GM18951 (cell line): ENCODE measurements at regions not wholly inside any gene's neighbourhood (a gene's known extent, or its start where the extent isn't known, plus 50 kb on each side); places are given as distances from the start of the nearest gene placed in this dataset.

Experiments
- POLR2A ChIP-seq: IDR thresholded peaks from 4 replicates; pipeline ENCODE4 v1.6.1; 2011; ENCODE audit warnings: mild to moderate bottlenecking; ENCODE audit not compliant: insufficient read length, insufficient read depth; ENCODE audit errors: extremely low read depth
- in situ Hi-C: fragments of 300-500 bp; cut with MboI; formaldehyde crosslinking; loops from one replicate; pipeline ENCODE4 v1.12.0; 2022; ENCODE audit warnings: low sequenced_read_pairs, mixed read lengths, inconsistent platforms; ENCODE audit not compliant: unreplicated experiment

DNA sequence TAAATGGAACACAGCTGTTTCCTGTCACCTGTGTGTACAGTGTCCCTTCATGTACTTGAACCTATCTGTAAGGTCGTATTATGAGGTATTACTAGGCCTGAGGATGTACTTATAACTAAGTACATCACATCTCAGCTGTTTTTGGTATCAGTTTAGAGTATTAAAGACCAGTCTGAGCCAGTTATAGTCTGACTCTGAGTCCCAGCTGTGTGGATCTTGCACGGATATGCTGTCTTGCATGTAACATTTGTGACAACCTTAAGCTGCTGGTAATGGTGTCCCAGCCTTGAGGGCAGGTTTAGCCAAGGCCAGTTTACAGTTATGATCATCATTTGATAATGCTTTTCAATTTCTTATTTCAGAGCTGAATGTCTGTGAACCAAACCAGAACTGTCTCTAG lies 496.3 kb downstream of the SLC4A3 start:
- in situ Hi-C loops: no loop called here
- TF ChIP-seq POLR2A: no peak

DNA sequence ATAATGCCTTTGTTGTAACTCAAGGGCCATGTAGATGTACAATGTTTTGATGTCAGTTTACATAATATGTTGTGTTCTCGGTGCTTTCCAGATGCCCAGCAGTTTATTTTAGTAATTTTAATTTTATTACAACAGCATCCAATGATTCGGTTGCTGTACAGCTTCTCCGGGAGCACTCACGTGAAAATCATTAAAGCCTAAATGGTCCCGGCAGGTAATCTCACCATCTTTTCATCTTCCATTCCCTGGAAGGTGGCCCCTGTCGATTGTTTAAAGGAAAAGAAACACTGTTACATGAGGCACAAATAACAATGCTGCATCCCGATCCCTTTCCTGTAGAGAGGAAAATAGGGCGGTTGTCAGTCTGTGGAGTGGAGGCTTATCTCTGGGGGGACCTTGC lies 498.1 kb downstream of the SLC4A3 start:
- in situ Hi-C loops: no loop called here
- TF ChIP-seq POLR2A: no peak

DNA sequence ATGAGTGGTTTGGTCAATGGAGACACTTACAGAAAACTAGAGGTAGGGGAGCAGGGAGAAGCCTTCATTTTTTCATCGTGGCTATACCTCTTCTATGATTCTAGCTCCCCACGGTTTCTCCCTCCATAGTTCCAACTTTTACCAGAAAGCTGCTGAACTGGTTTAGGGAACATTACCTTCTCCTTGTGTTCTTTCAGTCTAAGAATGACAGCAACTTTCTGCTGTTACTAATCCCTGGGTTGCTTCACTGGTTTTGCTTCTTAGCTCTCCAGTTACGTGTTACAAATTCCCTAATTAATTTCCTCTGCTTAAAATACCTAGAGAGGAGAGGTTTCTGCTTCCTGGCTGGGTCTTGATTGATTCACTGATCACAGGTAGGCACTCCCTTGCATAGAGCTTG lies 499.9 kb downstream of the SLC4A3 start:
- in situ Hi-C loops: no loop called here
- TF ChIP-seq POLR2A: no peak

DNA sequence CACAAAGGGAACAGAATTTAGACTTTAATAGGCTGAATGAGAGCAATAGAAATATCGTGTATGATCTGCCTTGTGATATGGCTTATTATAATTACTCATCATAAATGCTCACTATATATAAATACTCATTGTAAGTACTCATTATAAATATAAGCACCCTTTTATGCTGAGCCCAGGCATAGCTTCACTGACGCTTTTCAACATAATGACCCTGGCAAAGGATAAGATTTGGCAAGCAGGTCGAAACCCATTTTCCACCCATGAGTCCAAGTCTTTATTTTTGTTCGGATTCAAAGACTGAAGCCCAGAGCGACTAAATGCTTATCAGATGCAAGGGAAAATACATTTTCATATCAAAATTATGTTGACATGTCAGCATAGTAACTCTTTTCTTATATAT lies 500.4 kb downstream of the SLC4A3 start:
- no peak for TF ChIP-seq POLR2A
- in situ Hi-C loops: no loop called here

DNA sequence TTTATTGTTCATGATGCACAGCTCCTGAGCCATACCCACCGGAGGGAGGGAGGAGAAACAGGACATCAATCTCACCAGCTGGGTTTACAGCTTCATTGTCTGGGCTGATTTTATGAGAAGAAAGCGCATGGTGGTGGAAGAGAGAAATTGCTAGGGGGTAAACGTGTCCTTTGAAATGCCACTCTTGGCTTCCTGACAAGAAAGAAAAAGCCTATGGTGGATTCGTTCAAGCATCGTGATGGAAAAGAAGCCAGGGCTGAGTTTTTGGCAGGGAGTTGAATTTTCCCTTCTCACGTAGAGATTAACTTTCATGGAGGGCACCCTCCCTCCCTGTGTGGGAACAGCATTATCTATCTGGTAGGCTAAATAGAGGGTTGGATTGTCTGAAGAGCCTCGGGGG lies 502.0 kb downstream of the SLC4A3 start:
- in situ Hi-C loops: no loop called here
- no peak for TF ChIP-seq POLR2A

DNA sequence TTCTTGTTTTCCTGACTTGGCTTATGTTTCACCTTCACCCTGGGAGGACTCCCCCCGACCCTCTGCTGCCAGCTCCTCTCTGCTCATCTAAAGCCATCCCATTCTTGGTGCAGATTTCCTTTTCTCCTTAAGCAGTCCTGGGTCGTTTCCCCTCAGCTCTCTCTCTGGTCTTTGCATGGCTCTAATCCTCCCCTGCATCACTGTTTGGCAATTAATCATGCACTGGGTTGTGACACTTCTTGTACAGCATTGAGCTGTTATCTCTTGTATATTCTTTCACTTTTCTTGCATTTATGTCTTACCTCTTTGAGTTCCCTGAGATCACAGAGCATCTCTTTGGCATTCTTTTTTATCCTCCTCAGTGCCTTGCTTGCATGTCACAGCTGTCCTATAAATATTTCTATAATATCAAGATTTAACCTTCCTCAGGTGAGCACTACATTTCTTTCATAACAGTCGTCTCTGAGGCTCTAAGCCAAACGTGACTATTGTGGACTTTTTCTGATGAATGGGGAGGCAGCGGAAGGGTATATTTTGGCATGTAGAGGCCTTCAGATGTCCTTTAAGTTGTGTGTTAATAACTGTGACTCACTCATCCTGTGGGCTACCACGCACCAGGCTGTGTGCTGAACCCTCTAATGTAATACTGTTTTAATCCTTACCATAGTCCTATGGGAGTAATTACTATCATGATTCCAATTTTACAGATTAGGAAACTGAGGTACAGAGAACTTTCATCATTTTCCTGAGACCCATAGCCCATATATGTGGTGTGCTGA lies 507.5 kb downstream of the SLC4A3 start:
- TF ChIP-seq POLR2A: no peak
- in situ Hi-C loops: no loop called here

DNA sequence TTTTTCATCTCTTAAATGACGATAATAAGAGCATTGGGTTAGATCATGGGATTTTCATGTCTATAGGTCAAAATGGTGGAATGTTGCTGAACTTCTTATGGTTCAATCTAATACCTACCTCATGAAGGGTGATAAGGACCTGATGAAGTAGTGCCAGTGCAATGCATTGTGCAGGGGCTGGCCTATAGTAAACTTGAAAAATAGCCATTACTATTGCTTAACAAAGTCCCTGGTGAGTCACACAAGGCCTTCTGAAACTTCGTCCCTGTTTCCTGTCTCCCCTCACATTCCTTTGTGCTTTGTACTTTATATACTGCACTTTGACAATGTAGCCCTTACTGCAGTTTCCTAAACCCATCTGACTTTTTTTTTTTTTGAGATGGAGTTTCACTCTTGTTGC lies 515.9 kb downstream of the SLC4A3 start:
- no peak for TF ChIP-seq POLR2A
- in situ Hi-C loops: no loop called here

DNA sequence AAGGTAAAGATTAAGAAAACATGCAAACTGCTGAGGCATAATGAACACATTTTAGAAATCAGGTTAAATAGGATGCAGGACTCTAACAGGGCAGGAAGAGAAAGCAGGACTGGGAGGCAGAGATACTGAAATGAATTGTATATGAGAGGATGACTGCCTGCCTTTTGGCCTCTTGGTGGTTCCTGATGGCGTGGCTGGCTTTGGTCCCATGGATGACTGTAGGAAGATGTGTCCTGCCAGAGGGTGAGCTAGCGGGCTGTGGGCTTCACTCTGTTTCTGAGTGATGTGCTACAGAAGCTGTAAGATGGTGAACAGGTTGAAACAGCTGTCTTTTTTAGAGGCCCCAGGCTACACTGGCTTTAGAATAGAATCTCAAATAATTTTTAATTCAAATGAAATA lies 517.0 kb downstream of the SLC4A3 start:
- no peak for TF ChIP-seq POLR2A
- in situ Hi-C loops: no loop called here

DNA sequence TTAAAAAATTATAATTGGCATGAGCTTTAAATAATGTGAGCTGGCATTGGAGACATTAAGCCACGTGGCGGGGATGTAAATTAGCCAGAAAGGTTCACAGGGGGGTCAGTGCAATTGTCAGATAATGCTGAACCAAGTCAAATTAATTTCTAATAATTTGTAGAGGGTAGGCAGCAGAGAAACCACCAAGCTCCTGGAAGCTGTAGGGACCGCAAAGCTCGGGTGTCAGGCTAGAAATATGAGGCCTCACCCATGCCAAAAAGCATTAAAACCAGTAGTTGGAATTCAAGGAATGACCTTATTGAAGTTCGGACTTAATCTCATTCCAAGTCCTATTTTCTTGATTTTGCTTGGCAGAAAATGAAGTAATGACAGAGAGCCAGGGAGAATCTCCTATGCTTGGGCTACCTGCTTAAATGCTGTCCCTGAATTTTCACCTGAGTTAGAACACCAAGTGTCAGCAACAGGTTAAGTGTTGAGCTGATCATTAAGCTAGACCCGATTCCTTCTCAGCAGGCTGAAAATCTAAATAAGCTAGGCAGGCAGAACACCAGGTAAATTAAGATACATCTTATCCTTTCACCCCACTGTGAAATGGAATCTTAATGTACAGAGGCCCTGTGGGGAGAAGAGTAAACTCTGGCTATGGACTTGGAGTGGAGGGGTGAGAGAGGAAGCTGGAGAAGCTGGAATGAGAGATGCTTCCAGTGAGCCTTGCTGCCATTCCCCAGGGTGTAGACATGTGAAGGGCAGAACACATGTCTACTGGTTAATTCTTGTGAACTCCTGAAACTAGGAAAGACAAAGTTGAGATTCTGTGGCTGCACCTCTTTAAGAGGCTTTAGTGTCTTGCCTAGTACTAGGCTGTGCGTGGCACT lies 520.0 kb downstream of the SLC4A3 start:
- in situ Hi-C loops: no loop called here
- no peak for TF ChIP-seq POLR2A

DNA sequence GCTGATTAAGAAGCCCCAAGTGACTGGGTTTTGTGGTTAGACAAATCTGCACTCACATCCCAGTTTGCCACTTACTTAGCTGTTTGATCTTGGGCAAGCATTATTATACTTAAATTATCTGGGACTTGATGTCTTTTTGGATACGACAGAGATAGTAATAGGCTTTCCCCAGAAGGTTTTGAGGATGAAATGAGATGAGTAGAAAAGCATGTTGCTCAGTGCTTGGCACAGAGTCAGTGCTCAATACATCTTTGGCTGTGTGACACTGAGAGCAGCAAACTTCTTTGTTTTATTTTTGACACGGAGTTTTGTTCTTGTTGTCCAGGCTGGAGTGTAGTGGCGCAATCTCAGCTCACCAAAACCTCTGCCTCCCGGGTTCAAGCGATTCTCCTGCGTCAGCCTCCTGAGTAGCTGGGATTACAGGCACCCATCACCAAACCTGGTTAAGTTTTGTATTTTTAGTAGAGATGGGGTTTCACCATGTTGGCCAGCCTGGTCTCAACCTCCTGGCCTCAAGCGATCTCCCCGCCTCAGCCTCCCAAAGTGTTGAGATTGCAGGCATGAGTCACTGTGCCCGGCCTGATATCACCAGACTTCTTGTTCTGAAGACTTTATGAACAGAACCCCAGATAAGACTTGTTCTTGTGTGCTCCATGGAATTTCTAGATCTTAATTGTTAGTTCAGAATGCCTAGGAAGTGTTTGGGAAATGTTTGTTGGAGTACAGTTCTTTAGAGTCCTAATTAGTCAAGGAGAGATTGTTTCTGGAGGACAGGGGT lies 521.2 kb downstream of the SLC4A3 start:
- no peak for TF ChIP-seq POLR2A
- in situ Hi-C loops: no loop called here

DNA sequence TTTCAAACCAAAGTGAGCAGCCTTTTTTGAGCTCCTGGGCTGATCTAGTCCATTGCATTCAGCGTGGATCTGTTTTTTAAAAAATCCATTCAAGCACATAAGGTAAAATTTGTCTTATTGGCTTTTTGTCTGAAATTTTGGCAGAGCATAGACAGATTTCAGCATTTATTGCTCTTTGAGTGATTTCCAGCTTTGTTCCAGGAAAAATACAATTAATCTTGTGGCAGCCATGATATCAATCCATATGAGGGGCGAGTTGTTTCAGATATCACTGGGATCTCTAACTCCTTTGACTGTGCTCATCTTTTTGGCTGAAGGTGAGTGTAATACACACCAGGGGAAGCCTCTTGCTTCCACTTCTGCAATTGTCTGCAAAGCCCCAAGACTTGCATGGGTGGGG lies 523.9 kb downstream of the SLC4A3 start:
- in situ Hi-C loops: no loop called here
- TF ChIP-seq POLR2A: no peak

DNA sequence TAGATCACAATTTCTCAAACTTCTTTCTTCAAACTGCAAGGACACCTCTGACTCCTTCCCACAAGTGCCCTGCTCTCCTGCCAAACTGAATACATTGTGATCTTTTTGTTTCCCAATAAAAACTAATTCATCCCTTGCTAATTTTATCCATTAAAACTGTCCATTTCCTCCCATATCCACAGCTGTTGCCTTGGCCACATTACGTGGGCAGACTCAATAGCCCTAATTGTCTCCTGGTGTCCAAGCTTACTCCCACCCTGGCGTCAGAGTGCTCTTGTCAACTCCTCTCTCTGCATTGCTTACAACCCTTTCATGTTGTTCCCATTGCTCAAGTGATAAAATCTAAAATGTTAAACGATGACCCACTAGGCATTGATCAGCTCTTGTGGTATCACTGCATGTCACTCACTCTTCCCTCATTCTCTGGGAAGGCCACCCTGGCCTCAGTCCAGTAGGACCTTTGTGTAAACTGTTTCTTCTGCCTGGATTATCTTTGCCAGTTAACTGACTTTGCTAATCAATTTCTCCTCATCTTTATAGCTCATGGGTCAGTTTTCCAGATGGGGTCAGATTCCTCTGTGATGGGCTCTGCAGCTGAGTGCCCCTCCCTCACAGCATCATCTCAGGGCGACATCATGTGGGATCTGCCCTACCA lies 525.0 kb downstream of the SLC4A3 start:
- TF ChIP-seq POLR2A: no peak
- in situ Hi-C loops: no loop called here

DNA sequence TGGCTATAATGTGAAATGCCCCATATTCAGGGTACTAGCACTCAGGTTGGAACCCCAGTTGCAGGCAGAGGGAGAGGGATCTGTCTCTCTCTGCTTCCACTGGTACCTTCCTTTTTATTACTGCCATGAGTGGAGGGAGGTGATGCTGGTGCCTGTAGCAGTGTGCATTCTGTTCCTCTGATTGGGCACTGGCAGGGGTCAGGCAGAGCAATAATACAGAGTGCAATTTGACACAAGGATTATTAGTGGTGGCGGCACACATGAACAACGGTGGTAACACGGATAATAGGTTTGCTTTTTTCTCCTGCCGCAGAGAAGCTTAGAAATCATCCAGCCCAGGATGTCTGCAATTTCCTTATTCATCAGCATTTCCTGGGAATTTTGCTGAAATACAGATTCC lies 525.7 kb downstream of the SLC4A3 start:
- in situ Hi-C loops: no loop called here
- no peak for TF ChIP-seq POLR2A

DNA sequence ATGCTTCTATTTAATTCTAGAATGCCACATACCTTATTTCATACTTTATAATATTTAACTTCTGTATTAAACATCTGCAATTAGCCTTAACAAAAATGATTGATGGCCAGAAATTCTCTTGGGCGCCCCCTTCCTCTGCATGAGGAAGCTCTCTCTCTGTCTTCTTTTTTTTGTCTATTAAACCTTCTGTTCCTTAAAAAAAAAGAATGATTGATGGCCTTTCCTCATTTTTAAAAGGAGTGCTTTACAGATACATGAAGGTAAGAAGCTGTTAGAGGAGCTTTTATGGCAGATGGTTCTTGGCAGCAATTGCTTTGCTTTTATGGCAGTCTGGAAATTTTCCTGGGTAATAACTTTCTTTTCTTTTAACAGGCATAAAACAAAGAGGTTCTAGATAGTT lies 526.9 kb downstream of the SLC4A3 start:
- in situ Hi-C loops: no loop called here
- TF ChIP-seq POLR2A: no peak
